HG03095 (cell line): ENCODE measurements at regions not wholly inside any gene's neighbourhood (a gene's known extent, or its start where the extent isn't known, plus 50 kb on each side); places are given as distances from the start of the nearest gene placed in this dataset.

Source experiments
- ATAC-seq: cut with Tn5 transposase; IDR thresholded peaks from one replicate; pipeline ENCODE4 v1.9.1; 2021; ENCODE audit warnings: moderate library complexity; ENCODE audit not compliant: unreplicated experiment

DNA sequence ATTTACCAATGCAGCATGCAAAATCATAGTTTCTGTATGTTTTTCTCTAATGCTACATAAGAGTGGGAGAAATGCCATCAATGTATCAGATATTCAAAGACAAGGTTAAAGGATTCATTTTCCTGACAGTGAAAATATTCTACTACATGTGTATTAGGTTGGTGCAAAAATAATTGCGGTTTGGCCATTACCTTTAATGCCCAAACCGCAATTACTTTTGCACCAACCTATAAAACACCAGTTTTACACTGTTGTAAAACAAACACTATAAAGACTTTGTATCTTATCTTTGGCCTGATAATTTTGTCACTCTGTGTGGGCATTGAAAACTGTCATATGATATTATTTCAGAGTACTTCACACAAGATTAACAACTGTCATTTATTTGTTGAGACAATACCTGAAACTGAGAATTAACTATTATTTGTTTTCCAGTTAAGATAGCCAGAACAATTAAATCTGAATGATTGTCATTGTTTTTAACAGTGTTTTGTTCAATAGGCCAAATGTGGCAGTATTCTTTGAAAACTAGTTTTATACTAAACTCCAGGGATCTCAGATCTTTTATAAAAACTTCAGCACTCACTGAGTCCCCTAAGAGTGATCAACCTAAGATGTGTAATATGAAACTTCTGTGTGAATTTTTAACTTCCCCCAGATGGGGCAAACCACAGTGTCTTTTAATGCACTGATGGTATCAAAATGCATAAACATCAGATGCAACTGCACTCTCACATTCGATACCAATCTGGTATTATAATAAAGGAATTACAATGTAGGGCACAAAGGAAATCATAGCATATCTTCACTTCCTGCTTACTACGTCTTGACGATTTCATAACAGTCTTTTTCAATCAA lies 53.8 kb upstream of the FBN2 start:
- ATAC-seq: no peak

DNA sequence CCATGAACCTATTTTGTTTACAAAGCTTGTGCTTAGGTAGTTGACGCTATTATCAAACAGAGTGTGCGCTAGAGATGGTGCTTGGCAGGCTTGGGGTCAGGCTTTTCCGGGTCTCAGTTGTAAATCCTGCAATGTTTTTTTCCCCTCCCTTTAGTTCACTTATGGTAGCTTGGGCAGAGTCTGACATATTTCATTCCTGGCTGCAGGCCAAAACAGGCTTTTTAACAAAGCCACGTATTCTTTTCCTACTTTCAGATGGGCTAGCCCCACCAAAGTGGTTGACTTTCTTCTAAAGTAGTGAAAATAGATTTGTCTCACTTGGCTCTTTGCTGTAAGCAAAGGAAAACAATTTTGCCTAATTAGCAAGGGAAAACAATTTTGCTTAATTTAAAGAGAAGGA lies 58.0 kb upstream of the FBN2 start:
- ATAC-seq: no peak

- no peak for ATAC-seq
Measured at GRCh38 chr5:128597156-128597555, 59.1 kb upstream of the FBN2 start.

DNA sequence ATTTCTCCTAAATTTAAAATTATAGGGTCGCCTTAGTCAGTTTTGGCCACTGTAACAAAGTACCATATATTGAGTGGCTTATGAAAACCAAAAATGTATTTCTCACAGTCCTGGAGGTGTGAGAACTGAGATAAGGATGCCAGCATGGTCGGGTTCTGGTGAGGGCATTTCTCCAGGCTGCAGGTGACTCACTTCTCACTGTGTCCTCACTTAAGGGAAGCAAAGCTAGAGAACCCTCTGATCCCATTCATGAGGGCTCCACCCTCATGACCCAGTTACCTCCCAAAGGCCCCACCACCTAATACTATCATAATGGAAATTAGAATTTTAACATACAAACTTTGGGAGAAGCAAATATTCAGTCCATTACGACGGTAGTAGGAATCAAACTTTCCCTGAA lies 75.1 kb upstream of the FBN2 start:
- ATAC-seq: no peak

DNA sequence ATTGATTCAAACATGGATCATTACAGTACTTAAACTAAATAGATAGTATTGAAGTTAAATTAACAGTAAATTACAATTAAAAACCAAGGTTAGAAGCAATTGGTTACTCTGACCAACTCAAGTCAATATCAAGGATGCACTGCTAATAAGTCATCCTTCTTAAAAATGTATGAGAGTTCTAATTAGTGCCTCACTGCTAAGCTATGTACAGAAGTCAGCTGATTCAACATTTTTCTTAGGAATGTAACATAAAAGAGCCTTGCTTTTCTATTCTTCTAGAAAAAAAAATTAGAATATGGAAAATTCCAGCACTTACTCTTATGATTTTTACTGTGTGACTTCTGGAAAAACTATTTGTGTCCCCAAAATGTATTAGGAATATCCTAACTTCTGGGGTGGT lies 75.7 kb upstream of the FBN2 start:
- no peak for ATAC-seq

DNA sequence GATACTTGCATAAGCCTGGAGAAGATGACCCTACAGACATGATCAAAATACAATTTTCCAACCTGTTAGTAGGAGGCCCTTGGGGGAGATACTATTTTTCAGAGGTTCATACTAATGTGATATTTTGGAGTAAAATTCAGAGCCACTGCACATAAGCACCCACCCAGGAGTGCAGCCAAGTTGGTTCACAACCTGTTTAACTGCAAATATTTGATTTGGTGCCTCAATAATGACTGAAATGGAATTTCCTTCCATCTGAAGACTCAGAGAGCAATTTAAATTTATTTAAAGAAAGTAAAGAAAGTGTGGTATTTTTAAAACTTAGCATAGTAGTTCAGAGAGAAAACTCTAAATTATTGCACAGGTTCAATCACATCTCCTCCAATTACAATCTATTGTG lies 77.5 kb upstream of the FBN2 start:
- ATAC-seq: no peak

DNA sequence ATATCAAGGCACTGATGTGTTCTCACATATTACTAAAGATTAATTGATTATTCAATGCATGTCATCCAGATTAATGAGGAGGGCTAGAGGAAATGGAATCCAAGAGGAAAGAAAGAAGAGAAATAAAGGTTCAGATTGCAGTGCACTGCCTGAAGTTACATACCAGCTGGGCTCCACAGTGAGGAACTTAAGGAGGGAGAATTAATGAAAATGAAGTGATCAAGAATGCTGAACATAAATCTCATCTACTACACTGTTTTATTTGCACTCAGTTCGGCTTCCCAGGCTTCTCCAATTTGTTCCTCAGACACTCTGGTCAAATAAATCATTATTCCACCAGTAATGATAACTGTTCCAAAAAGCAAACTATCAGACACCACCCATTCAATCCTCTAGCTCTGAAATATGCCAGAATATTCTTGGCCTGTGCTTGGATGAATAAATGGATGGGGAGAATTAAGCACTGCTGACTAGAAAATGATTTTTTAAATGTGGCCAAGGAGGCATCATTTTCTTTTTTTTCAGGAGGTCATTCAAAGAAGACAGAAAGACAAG lies 88.6 kb upstream of the FBN2 start:
- no peak for ATAC-seq

- ATAC-seq: no peak
Measured at GRCh38 chr5:128627939-128628338, 89.9 kb upstream of the FBN2 start.

DNA sequence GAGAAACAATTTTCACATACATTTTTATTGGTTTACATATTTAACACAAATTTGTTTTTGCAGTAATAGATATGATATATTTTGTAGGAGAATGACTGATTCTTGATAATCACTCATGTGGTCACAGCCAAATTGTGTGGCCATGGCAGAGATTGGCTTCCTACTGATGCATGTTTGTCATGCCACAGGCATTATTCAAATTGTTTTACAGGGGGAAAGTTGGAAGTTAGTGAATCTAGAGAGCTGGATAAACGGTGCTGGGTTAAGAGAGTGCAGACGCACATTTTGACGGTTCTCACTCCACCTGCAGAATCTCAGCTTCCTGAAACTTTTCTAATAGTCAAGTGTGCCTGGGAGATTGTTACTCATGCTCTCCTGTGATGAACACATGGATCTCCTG lies 91.1 kb upstream of the FBN2 start:
- no peak for ATAC-seq

GRCh38 chr5:128630121-128630520 lies 92.1 kb upstream of the FBN2 start:
- ATAC-seq: no peak

GRCh38 chr5:128631771-128632170 lies 93.7 kb upstream of the FBN2 start:
- no peak for ATAC-seq

DNA sequence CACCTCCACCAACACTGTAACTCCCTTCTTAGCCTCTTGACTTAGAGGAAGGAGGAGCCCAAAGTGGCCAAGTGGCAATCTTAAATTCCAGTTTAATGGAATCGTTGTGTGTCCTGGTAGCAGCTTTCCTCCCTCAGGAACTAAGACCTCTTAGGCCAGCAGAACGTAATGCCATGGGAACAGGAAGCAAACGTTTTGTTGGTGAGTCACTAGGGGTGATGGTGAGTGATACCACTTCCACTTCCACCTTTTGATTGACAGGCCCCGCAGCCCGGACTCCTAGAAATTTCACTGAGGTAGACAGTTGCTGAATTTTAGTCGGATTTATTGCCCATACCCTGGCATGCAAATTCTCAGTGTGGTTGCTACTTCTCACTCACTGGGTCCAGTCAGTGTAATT lies 94.2 kb upstream of the FBN2 start:
- ATAC-seq: no peak

- no peak for ATAC-seq
Measured at GRCh38 chr5:128633901-128634300, 95.9 kb upstream of the FBN2 start.

GRCh38 chr5:128635379-128635778 lies 97.3 kb upstream of the FBN2 start:
- ATAC-seq: no peak

DNA sequence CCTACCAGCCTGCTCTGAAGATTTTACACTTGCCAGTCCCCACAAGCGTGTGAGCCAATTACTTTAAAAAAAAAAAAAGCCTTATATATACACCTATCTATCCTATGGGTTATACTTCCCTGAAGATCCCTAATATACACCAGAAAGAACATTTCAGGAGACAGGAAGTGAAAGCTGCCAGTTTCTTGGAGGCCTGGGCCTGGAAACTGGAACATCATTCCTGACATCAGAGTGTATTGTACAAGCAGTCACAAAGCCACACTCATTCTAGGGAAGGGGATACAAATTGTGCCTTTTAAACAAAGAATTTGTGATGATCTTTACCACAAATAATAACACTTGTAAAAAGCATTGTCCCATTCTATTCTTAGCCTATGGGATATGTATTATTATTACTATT lies 98.3 kb upstream of the FBN2 start:
- ATAC-seq: no peak

DNA sequence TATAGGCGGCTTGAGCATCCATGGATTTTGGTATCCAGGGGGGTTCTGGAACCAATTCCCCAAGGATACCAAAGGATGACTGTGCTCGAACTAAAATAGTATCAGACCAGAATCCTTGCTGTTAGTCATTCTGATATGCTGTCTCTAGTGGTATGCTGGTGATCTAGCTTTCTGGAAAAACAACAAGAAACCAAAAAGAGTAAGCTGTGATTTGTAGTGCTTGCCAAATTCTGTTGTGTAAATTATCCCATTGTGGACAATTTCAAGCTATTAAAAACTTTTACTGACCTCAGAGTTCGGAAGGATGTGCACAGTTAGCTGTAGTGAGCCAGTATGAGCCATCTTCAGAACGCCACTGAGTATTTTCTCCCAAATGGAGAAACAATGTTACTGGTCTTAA lies 99.0 kb upstream of the FBN2 start:
- ATAC-seq: no peak

GRCh38 chr5:128641861-128642260 lies 103.8 kb upstream of the FBN2 start:
- ATAC-seq: no peak

GRCh38 chr5:128644863-128645262 lies 106.8 kb upstream of the FBN2 start:
- no peak for ATAC-seq

DNA sequence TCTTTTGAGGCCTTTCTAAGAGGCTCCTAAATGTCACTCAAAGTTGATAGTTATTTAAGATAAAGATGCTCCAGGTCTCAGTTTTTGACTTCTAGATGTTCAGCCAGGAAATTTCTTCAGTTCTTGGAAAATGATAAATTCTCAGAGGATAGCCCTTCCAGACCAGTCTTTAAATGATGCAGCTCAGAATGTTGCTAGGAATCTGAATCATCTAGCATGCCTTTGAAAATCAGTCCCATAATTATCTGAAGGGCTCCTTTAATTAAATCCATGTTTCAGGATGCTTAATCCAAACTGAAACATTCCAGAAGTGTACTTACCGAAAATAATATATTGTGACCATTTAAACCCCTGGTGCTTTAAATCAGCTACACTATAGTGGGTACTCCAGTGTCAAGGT lies 107.5 kb upstream of the FBN2 start:
- ATAC-seq: no peak

DNA sequence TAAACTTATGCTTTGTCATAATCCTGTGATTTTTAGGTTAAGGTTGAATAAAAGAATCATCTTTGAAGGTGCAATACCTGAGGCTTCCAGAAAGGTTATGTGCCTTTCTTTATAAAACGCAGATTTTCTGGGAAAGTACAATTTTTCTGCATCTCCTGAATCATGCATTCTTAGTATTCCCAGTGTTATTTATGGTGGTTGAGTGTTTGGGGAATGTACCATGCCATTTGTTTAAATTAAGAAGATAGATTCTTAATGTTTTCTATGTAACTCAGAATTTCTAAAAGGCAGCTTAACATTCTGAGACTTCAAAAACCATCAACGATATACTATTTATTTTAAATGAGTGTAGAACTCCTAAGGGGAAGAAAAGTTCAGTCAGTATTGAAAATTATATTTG lies 108.1 kb upstream of the FBN2 start:
- no peak for ATAC-seq

DNA sequence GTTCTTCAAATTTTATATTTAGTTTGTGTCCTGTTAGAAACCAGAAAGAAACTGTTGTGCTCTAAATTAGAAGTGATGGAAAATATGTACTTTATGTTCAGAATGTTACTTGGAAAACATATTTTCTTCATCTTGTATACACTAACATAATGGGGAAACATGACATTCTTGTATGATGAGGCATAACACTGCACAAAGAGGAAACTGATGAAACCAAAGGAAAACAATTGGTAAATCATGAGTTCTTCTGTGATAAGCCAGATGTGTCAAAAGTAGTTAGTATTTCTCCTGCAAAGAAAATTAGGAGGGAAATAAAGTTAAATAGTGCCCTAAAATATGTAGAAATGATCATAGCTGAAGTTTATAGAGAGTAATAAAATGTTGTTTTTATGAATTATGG lies 111.1 kb upstream of the FBN2 start:
- no peak for ATAC-seq

GRCh38 chr5:128662997-128663396 lies 125.0 kb upstream of the FBN2 start:
- ATAC-seq: no peak
